HepG2 (cell line): ENCODE measurements at regions not wholly inside any gene's neighbourhood (a gene's known extent, or its start where the extent isn't known, plus 50 kb on each side); places are given as distances from the start of the nearest gene placed in this dataset.
A peak's percentile ranks its signal among the peaks of the same experiment; 100 is the strongest.

Source experiments
- BRD4 ChIP-seq: sonication (generic); formaldehyde crosslinking; IDR thresholded peaks from 2 replicates; pipeline ENCODE4 v1.4.0; 2020; ENCODE audit warnings: missing genetic modification reagents
- HOXA3 ChIP-seq: sonication (generic); formaldehyde crosslinking; IDR thresholded peaks from 2 replicates; pipeline ENCODE4 v1.5.0; 2020; ENCODE audit warnings: missing genetic modification reagents
- IKZF1 ChIP-seq: fragments of 450-650 bp; IDR thresholded peaks from 2 replicates; pipeline ENCODE4 v1.7.1; 2016
- NBN ChIP-seq: fragments of 450-650 bp; conservative IDR thresholded peaks from 2 replicates; pipeline ENCODE4 v1.6.1; 2017
- PCBP2 ChIP-seq: fragments of 200-400 bp; formaldehyde crosslinking; optimal IDR thresholded peaks from 2 replicates; pipeline ENCODE3; 2018; ENCODE audit warnings: low read length, low read depth; ENCODE audit not compliant: poor library complexity, severe bottlenecking
- TCF7L2 ChIP-seq: IDR thresholded peaks from 2 replicates; pipeline ENCODE4 v1.6.1; 2011; ENCODE audit warnings: mild to moderate bottlenecking, low read depth, low read length, moderate library complexity
- TEAD3 ChIP-seq: optimal IDR thresholded peaks from 2 replicates; pipeline ENCODE3; 2016; ENCODE audit warnings: borderline replicate concordance
- ZFP1 ChIP-seq: IDR thresholded peaks from 2 replicates; pipeline ENCODE4 v1.6.1; 2016
- ZNF329 ChIP-seq: sonication (generic); formaldehyde crosslinking; IDR thresholded peaks from 2 replicates; pipeline ENCODE4 v1.9.0; 2021; ENCODE audit warnings: low read depth, mild to moderate bottlenecking, missing genetic modification reagents
- ZNF891 ChIP-seq: sonication (generic); formaldehyde crosslinking; IDR thresholded peaks from 2 replicates; pipeline ENCODE4 v1.5.0; 2020; ENCODE audit warnings: mild to moderate bottlenecking, missing genetic modification reagents
- TF ChIP-seq, protein P1 (sequence below): sonication (generic); formaldehyde crosslinking; IDR thresholded peaks from 2 replicates; pipeline ENCODE4 v1.9.0; 2021; ENCODE audit warnings: missing genetic modification reagents, borderline replicate concordance
- TF ChIP-seq, protein P2 (sequence below): sonication (generic); formaldehyde crosslinking; IDR thresholded peaks from 2 replicates; pipeline ENCODE4 v1.5.0; 2020; ENCODE audit warnings: mild to moderate bottlenecking, missing genetic modification reagents
- TF ChIP-seq, protein P3 (sequence below): sonication (generic); formaldehyde crosslinking; IDR thresholded peaks from 2 replicates; pipeline ENCODE4 v1.4.0; 2020; ENCODE audit warnings: low read depth, mild to moderate bottlenecking, missing genetic modification reagents
- TF ChIP-seq, protein P4 (sequence below): sonication (generic); formaldehyde crosslinking; IDR thresholded peaks from 2 replicates; pipeline ENCODE4 v1.8.0; 2022; ENCODE audit warnings: missing genetic modification reagents, mild to moderate bottlenecking, borderline replicate concordance
- TF ChIP-seq, protein P5 (sequence below): sonication (generic); formaldehyde crosslinking; IDR thresholded peaks from 2 replicates; pipeline ENCODE4 v1.4.0; 2020; ENCODE audit warnings: mild to moderate bottlenecking, missing genetic modification reagents, borderline replicate concordance
- TF ChIP-seq, protein P6 (sequence below): sonication (generic); formaldehyde crosslinking; IDR thresholded peaks from 2 replicates; pipeline ENCODE4 v1.8.0; 2022; ENCODE audit warnings: mild to moderate bottlenecking, missing genetic modification reagents; ENCODE audit not compliant: insufficient replicate concordance

DNA sequence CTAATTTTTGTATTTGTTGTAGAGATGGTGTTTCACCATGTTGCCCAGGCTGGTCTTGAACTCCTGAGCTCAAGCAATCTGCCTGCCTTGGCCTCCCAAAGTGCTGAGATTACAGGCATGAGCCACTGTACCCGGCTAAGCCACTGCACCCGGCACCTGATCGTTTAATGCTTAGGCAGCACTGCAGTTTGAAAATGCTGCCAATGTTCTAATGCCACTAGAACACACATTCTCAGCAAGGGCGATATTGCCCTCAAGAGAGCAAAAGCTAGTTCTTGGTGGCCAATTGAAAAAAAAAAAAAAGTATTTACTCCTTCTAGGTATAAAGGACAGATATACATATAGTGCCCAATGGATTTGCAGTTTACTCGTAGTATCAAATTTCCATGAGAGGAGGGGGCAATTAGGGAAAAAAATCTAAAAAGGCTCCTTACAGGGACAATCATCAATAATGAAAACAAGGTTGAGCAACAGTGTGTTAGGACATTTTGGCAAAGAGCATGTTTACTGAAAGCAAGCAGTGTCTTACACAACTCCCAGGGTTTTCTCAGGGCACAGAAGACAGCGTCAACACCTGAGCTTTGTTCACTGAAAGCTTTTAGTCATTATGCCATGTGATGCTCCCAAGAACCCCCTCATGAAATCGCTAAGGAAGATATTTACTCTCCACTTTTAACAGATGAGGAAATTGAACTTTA, 199.9 kb upstream of the PKDCC start (continued):
- TF ChIP-seq, protein P1, sequence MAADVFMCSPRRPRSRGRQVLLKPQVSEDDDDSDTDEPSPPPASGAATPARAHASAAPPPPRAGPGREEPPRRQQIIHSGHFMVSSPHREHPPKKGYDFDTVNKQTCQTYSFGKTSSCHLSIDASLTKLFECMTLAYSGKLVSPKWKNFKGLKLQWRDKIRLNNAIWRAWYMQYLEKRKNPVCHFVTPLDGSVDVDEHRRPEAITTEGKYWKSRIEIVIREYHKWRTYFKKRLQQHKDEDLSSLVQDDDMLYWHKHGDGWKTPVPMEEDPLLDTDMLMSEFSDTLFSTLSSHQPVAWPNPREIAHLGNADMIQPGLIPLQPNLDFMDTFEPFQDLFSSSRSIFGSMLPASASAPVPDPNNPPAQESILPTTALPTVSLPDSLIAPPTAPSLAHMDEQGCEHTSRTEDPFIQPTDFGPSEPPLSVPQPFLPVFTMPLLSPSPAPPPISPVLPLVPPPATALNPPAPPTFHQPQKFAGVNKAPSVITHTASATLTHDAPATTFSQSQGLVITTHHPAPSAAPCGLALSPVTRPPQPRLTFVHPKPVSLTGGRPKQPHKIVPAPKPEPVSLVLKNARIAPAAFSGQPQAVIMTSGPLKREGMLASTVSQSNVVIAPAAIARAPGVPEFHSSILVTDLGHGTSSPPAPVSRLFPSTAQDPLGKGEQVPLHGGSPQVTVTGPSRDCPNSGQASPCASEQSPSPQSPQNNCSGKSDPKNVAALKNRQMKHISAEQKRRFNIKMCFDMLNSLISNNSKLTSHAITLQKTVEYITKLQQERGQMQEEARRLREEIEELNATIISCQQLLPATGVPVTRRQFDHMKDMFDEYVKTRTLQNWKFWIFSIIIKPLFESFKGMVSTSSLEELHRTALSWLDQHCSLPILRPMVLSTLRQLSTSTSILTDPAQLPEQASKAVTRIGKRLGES: no peak
- TF ChIP-seq, protein P2, sequence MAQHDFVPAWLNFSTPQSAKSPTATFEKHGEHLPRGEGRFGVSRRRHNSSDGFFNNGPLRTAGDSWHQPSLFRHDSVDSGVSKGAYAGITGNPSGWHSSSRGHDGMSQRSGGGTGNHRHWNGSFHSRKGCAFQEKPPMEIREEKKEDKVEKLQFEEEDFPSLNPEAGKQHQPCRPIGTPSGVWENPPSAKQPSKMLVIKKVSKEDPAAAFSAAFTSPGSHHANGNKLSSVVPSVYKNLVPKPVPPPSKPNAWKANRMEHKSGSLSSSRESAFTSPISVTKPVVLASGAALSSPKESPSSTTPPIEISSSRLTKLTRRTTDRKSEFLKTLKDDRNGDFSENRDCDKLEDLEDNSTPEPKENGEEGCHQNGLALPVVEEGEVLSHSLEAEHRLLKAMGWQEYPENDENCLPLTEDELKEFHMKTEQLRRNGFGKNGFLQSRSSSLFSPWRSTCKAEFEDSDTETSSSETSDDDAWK (CRISPR knock-in tag): no peak
- TF ChIP-seq, protein P3, sequence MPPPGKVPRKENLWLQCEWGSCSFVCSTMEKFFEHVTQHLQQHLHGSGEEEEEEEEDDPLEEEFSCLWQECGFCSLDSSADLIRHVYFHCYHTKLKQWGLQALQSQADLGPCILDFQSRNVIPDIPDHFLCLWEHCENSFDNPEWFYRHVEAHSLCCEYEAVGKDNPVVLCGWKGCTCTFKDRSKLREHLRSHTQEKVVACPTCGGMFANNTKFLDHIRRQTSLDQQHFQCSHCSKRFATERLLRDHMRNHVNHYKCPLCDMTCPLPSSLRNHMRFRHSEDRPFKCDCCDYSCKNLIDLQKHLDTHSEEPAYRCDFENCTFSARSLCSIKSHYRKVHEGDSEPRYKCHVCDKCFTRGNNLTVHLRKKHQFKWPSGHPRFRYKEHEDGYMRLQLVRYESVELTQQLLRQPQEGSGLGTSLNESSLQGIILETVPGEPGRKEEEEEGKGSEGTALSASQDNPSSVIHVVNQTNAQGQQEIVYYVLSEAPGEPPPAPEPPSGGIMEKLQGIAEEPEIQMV (CRISPR knock-in tag): no peak
- TF ChIP-seq, protein P4, sequence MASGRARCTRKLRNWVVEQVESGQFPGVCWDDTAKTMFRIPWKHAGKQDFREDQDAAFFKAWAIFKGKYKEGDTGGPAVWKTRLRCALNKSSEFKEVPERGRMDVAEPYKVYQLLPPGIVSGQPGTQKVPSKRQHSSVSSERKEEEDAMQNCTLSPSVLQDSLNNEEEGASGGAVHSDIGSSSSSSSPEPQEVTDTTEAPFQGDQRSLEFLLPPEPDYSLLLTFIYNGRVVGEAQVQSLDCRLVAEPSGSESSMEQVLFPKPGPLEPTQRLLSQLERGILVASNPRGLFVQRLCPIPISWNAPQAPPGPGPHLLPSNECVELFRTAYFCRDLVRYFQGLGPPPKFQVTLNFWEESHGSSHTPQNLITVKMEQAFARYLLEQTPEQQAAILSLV: 0 out of 2 replicates have a peak, but pooled peaks have one; percentile 54
- peak; percentile 93; the same call in 1 of the 2 replicates for TF ChIP-seq ZFP1
- TF ChIP-seq ZNF891 (CRISPR knock-in tag): no peak
- no peak for TF ChIP-seq TCF7L2
- no peak for TF ChIP-seq BRD4
- TF ChIP-seq PCBP2: no peak
- TF ChIP-seq, protein P5, sequence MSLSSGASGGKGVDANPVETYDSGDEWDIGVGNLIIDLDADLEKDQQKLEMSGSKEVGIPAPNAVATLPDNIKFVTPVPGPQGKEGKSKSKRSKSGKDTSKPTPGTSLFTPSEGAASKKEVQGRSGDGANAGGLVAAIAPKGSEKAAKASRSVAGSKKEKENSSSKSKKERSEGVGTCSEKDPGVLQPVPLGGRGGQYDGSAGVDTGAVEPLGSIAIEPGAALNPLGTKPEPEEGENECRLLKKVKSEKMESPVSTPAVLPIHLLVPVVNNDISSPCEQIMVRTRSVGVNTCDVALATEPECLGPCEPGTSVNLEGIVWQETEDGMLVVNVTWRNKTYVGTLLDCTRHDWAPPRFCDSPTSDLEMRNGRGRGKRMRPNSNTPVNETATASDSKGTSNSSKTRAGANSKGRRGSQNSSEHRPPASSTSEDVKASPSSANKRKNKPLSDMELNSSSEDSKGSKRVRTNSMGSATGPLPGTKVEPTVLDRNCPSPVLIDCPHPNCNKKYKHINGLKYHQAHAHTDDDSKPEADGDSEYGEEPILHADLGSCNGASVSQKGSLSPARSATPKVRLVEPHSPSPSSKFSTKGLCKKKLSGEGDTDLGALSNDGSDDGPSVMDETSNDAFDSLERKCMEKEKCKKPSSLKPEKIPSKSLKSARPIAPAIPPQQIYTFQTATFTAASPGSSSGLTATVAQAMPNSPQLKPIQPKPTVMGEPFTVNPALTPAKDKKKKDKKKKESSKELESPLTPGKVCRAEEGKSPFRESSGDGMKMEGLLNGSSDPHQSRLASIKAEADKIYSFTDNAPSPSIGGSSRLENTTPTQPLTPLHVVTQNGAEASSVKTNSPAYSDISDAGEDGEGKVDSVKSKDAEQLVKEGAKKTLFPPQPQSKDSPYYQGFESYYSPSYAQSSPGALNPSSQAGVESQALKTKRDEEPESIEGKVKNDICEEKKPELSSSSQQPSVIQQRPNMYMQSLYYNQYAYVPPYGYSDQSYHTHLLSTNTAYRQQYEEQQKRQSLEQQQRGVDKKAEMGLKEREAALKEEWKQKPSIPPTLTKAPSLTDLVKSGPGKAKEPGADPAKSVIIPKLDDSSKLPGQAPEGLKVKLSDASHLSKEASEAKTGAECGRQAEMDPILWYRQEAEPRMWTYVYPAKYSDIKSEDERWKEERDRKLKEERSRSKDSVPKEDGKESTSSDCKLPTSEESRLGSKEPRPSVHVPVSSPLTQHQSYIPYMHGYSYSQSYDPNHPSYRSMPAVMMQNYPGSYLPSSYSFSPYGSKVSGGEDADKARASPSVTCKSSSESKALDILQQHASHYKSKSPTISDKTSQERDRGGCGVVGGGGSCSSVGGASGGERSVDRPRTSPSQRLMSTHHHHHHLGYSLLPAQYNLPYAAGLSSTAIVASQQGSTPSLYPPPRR: peak; percentile 86; the same call in 1 of the 2 replicates
- no peak for TF ChIP-seq NBN
- TF ChIP-seq, protein P6, sequence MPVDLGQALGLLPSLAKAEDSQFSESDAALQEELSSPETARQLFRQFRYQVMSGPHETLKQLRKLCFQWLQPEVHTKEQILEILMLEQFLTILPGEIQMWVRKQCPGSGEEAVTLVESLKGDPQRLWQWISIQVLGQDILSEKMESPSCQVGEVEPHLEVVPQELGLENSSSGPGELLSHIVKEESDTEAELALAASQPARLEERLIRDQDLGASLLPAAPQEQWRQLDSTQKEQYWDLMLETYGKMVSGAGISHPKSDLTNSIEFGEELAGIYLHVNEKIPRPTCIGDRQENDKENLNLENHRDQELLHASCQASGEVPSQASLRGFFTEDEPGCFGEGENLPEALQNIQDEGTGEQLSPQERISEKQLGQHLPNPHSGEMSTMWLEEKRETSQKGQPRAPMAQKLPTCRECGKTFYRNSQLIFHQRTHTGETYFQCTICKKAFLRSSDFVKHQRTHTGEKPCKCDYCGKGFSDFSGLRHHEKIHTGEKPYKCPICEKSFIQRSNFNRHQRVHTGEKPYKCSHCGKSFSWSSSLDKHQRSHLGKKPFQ (CRISPR knock-in tag): no peak
- peak; percentile 79 for TF ChIP-seq TEAD3 (CRISPR knock-in tag)
- peak; percentile 76; the same call in 1 of the 2 replicates for TF ChIP-seq HOXA3
- TF ChIP-seq IKZF1: no peak
- 0 out of 2 replicates have a peak, but pooled peaks have one; percentile 25 for TF ChIP-seq ZNF329 (CRISPR knock-in tag)
